Heart left ventricle (tissue), 13 donors: ENCODE measurements at regions not wholly inside any gene's neighbourhood (a gene's known extent, or its start where the extent isn't known, plus 50 kb on each side); places are given as distances from the start of the nearest gene placed in this dataset.
"Not testable (repeated sequence)": the region's sequence is repeated elsewhere in the genome, so short reads cannot be mapped to it uniquely, and the experiment has no call there.

Source experiments
- CTCF ChIP-seq, 12 donors: fragments of 200-600 bp; sonication (generic) in 4 of 12; IDR thresholded peaks; one replicate each; pipeline versions ENCODE4 v1.5.0 to v1.8.0; 2018 to 2022; ENCODE audit warnings: antibody characterized with exemption in 12 of 12, mild to moderate bottlenecking in 5 of 12
- POLR2A ChIP-seq, 2 donors: fragments of 450-650 bp; IDR thresholded peaks; one replicate each; pipeline ENCODE4 v1.6.1; 2017; ENCODE audit warnings: antibody characterized with exemption in 2 of 2, mild to moderate bottlenecking in 2 of 2, moderate library complexity in 2 of 2
- donor health status: ischemic (EF 13 %, LVEDD 7.1; RV severe dilation, severe dysfunction).
- donor health status: DM: no; HTN: yes; CAD: no.
- donor health status: DM: no; HTN: no; CAD: no.
- donor health status: ischemic (EF 25% LVEDD 6.9; RV normal size, moderate dysfunction).
- donor health status: ischemic (EF 25% LVEDD 5.7; RV mildly dilated, moderate dysfunction).
- donor health status: ischemic (EF 35%, LVEDD 5.7; RV mildly dilated, moderate dysfunction).
- donor health status: nonischemic (EF 11% LVEDD 7.7; RV severe dilation, severe dysfunction).
- donor health status: DM: yes; HTN: yes; CAD: no.
- donor health status: PGD.
- donor health status: ischemic (EF 29% LVEDD 5.4; RV normal size, mild dysfunction).
- donor health status: nonischemic (EF 23%, LVEDD 6.1; RV moderate dilation, normal function).

GRCh38 chr9:63859090-63859474 is 1425.9 kb downstream of the FOXD4L5 start:
- not testable (repeated sequence) for TF ChIP-seq CTCF, POLR2A (IDR thresholded peaks at IDR 0.05)
